ENCODE measurements at regions not wholly inside any gene's neighbourhood (a gene's known extent, or its start where the extent isn't known, plus 50 kb on each side); places are given as distances from the start of the nearest gene placed in this dataset.

- no peak for TF ChIP-seq CTCF (IDR thresholded peaks at IDR 0.05; ENCODE audit: unreplicated experiment)
- Mint-ChIP-seq H3K36me3 (ENCODE audit: insufficient read depth) (no peaks in the 10 kb centered on the region), H3K4me3 (ENCODE audit: low read depth) (no peak overlapping the region), H3K27me3 (peaks cover 45% of the 10 kb centered on the region), H3K9me3 (ENCODE audit: low read depth) (no peaks in the 10 kb centered on the region), H3K27ac (no peak overlapping the region), H3K4me1 (ENCODE audit: low read depth) (peaks cover 15% of the 10 kb centered on the region)
- DNase-seq (ENCODE audit: low spot score, unreplicated experiment) = no peak
Measured at GRCh38 chr10:10873289-10873688, 144.4 kb upstream of the CELF2 start.

DNA sequence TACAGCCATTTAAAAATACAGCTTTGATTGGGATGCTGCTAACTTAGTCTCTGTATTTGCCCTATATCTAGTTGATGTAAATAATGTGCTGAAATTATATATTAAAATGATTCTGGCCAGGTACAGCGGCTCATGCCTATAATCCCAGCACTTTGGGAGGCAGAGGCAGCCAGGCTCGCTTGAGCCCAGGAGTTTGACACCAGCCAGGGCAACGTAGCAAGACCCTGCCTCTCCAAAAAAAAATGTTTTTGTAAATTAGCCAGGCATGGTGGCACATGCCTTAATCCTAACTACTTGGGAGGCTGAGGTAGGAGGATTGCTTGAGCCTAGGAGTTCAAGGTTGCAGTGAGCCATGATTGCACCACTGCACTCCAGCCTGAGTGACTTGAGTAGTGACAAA is 143.8 kb upstream of the CELF2 start:
- Mint-ChIP-seq H3K4me3 (ENCODE audit: low read depth) (no peak overlapping the region), H3K27me3 (peaks cover 51% of the 10 kb centered on the region), H3K36me3 (ENCODE audit: insufficient read depth) (no peaks in the 10 kb centered on the region), H3K27ac (no peak overlapping the region), H3K4me1 (ENCODE audit: low read depth) (peaks cover 18% of the 10 kb centered on the region), H3K9me3 (ENCODE audit: low read depth) (no peaks in the 10 kb centered on the region)
- no peak for DNase-seq (ENCODE audit: low spot score, unreplicated experiment)
- TF ChIP-seq CTCF (IDR thresholded peaks at IDR 0.05; ENCODE audit: unreplicated experiment) = no peak

GRCh38 chr10:10878963-10879362 is 138.7 kb upstream of the CELF2 start:
- Mint-ChIP-seq H3K27me3 (peaks cover 79% of the 10 kb centered on the region), H3K4me1 (ENCODE audit: low read depth) (peaks cover 12% of the 10 kb centered on the region), H3K36me3 (ENCODE audit: insufficient read depth) (no peaks in the 10 kb centered on the region), H3K9me3 (ENCODE audit: low read depth) (peaks cover 2% of the 10 kb centered on the region), H3K27ac (no peak overlapping the region), H3K4me3 (ENCODE audit: low read depth) (no peak overlapping the region)
- no peak for DNase-seq (ENCODE audit: low spot score, unreplicated experiment)
- no peak for TF ChIP-seq CTCF (IDR thresholded peaks at IDR 0.05; ENCODE audit: unreplicated experiment)

- DNase-seq (ENCODE audit: low spot score, unreplicated experiment) = no peak
- H3K9me3 Mint-ChIP-seq (ENCODE audit: low read depth) = peaks cover 7% of the 10 kb centered on the region
- no peaks in the 10 kb centered on the region for H3K36me3 Mint-ChIP-seq (ENCODE audit: insufficient read depth)
- H3K27me3 Mint-ChIP-seq = peaks cover 81% of the 10 kb centered on the region
- peaks cover 12% of the 10 kb centered on the region for H3K4me1 Mint-ChIP-seq (ENCODE audit: low read depth)
- H3K27ac Mint-ChIP-seq = no peak overlapping the region
- TF ChIP-seq CTCF (IDR thresholded peaks at IDR 0.05; ENCODE audit: unreplicated experiment) = no peak
- H3K4me3 Mint-ChIP-seq (ENCODE audit: low read depth) = no peak overlapping the region
Measured at GRCh38 chr10:10881117-10881813, 136.4 kb upstream of the CELF2 start.

- no peak for DNase-seq (ENCODE audit: low spot score, unreplicated experiment)
- TF ChIP-seq CTCF (IDR thresholded peaks at IDR 0.05; ENCODE audit: unreplicated experiment) = no peak
- H3K4me1 Mint-ChIP-seq (ENCODE audit: low read depth) = peaks cover 26% of the 10 kb centered on the region
- no peak overlapping the region for H3K4me3 Mint-ChIP-seq (ENCODE audit: low read depth)
- peaks cover 66% of the 10 kb centered on the region for H3K27me3 Mint-ChIP-seq
- peaks cover 7% of the 10 kb centered on the region for H3K9me3 Mint-ChIP-seq (ENCODE audit: low read depth)
- no peaks in the 10 kb centered on the region for H3K36me3 Mint-ChIP-seq (ENCODE audit: insufficient read depth)
- no peak overlapping the region for H3K27ac Mint-ChIP-seq
Measured at GRCh38 chr10:10883737-10884136, 133.9 kb upstream of the CELF2 start.

Measured in progenitor cell of endocrine pancreas (in vitro differentiated cells).